ENCODE measurements at regions not wholly inside any gene's neighbourhood (a gene's known extent, or its start where the extent isn't known, plus 50 kb on each side); places are given as distances from the start of the nearest gene placed in this dataset.
"Not testable (repeated sequence)": the region's sequence is repeated elsewhere in the genome, so short reads cannot be mapped to it uniquely, and the experiment has no call there.

DNA sequence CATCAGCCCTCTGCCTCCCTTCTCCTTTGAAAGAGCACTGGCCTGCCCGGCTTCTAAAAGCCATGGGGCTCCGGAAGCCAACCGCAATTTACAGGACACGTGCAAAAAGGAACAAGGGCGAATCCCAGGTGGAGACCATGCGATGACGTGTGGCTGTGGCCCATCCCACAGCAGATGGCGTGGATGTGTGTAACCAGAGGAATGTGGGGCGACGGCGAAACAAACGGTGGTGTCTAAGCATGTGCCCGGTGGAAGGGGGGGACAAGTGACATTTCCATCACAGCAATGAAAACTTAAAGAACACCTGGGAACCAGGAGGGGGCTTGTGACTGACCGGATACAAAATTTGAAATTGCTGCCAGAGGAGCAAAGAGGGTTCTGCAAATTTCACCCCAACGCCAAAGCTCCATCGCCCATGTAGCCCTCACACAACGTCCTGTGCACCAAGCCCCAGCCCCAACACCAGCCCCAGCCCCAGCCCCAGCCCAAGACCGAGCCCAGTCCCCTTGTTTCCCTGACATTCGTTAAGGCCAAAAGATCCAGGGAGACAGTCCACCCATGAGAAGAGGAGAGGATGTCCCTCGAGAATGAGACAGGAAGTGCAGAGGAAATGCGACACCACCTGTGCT lies 159.7 kb upstream of the ZNF337 start:
- Histone ChIP-seq H4K20me1 (ENCODE audit: insufficient read depth, low read length) (no peaks in the 10 kb centered on the region), H2AFZ (ENCODE audit: low read length) (no peak overlapping the region), H3K36me3 (ENCODE audit: insufficient read depth, low read length) (no peaks in the 10 kb centered on the region), H3K4me1 (ENCODE audit: insufficient read depth, low read length, poor library complexity, severe bottlenecking) (no peaks in the 10 kb centered on the region), H3K27ac (ENCODE audit: low read depth, low read length, poor library complexity, severe bottlenecking) (no peak overlapping the region), H3K9me2 (ENCODE audit: insufficient read depth, low read length) (no peaks in the 10 kb centered on the region), H3K4me2 (ENCODE audit: low read length) (no peak overlapping the region), H3K79me2 (ENCODE audit: insufficient read depth, low read depth, low read length) (no peaks in the 10 kb centered on the region), H3K4me3 (ENCODE audit: low read depth, low read length, poor library complexity, severe bottlenecking) (no peak overlapping the region), H3K9me3 (ENCODE audit: low read length) (no peaks in the 10 kb centered on the region)
- intact Hi-C loops (cut with micrococcal nuclease; ENCODE audit: unreplicated experiment): no loop called here
- CTCF ChIA-PET (ENCODE audit: unreplicated experiment): no interaction called here
- no peak for DNase-seq (ENCODE audit: low spot score)
- POLR2A ChIA-PET: no interaction called here
- no peak for TF ChIP-seq EZH2phosphoT487 (IDR thresholded peaks at IDR 0.05; ENCODE audit: borderline replicate concordance, low read depth, low read length)
- TF ChIP-seq, protein P1, sequence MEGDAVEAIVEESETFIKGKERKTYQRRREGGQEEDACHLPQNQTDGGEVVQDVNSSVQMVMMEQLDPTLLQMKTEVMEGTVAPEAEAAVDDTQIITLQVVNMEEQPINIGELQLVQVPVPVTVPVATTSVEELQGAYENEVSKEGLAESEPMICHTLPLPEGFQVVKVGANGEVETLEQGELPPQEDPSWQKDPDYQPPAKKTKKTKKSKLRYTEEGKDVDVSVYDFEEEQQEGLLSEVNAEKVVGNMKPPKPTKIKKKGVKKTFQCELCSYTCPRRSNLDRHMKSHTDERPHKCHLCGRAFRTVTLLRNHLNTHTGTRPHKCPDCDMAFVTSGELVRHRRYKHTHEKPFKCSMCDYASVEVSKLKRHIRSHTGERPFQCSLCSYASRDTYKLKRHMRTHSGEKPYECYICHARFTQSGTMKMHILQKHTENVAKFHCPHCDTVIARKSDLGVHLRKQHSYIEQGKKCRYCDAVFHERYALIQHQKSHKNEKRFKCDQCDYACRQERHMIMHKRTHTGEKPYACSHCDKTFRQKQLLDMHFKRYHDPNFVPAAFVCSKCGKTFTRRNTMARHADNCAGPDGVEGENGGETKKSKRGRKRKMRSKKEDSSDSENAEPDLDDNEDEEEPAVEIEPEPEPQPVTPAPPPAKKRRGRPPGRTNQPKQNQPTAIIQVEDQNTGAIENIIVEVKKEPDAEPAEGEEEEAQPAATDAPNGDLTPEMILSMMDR (conservative IDR thresholded peaks at IDR 0.05; ENCODE audit: low read length): no peak
- no TSS peak for BruUV-seq (replicated peaks)

GRCh38 chr20:25855451-25856156 lies 159.0 kb upstream of the ZNF337 start:
- CTCF ChIA-PET (ENCODE audit: unreplicated experiment); H3K79me2 ChIP-seq (ENCODE audit: insufficient read depth, low read depth, low read length); DNase-seq (ENCODE audit: low spot score); intact Hi-C loops (cut with micrococcal nuclease; ENCODE audit: unreplicated experiment); H3K4me2 ChIP-seq (ENCODE audit: low read length); H3K9me2 ChIP-seq (ENCODE audit: insufficient read depth, low read length); H3K27ac ChIP-seq (ENCODE audit: low read depth, low read length, poor library complexity, severe bottlenecking); H3K4me3 ChIP-seq (ENCODE audit: low read depth, low read length, poor library complexity, severe bottlenecking); H3K9me3 ChIP-seq (ENCODE audit: low read length); H4K20me1 ChIP-seq (ENCODE audit: insufficient read depth, low read length); H2AFZ ChIP-seq (ENCODE audit: low read length); H3K36me3 ChIP-seq (ENCODE audit: insufficient read depth, low read length); H3K4me1 ChIP-seq (ENCODE audit: insufficient read depth, low read length, poor library complexity, severe bottlenecking); BruUV-seq (replicated peaks): not testable (repeated sequence)
- POLR2A ChIA-PET: interaction anchor here (0.5 kb wide), 1 partner anchor 1834 kb away, joined by 3 read pairs; no protein-coding TSS in a partner anchor

- H2AFZ ChIP-seq (ENCODE audit: low read length); H3K9me3 ChIP-seq (ENCODE audit: low read length); DNase-seq (ENCODE audit: low spot score); H3K9me2 ChIP-seq (ENCODE audit: insufficient read depth, low read length); H3K27ac ChIP-seq (ENCODE audit: low read depth, low read length, poor library complexity, severe bottlenecking); intact Hi-C loops (cut with micrococcal nuclease; ENCODE audit: unreplicated experiment); H3K4me2 ChIP-seq (ENCODE audit: low read length); BruUV-seq (replicated peaks); CTCF ChIA-PET (ENCODE audit: unreplicated experiment); H3K4me3 ChIP-seq (ENCODE audit: low read depth, low read length, poor library complexity, severe bottlenecking); H3K79me2 ChIP-seq (ENCODE audit: insufficient read depth, low read depth, low read length); H3K36me3 ChIP-seq (ENCODE audit: insufficient read depth, low read length); POLR2A ChIA-PET; H4K20me1 ChIP-seq (ENCODE audit: insufficient read depth, low read length); H3K4me1 ChIP-seq (ENCODE audit: insufficient read depth, low read length, poor library complexity, severe bottlenecking): not testable (repeated sequence)
Observed at GRCh38 chr20:25854666-25855065, 158.0 kb upstream of the ZNF337 start.

DNA sequence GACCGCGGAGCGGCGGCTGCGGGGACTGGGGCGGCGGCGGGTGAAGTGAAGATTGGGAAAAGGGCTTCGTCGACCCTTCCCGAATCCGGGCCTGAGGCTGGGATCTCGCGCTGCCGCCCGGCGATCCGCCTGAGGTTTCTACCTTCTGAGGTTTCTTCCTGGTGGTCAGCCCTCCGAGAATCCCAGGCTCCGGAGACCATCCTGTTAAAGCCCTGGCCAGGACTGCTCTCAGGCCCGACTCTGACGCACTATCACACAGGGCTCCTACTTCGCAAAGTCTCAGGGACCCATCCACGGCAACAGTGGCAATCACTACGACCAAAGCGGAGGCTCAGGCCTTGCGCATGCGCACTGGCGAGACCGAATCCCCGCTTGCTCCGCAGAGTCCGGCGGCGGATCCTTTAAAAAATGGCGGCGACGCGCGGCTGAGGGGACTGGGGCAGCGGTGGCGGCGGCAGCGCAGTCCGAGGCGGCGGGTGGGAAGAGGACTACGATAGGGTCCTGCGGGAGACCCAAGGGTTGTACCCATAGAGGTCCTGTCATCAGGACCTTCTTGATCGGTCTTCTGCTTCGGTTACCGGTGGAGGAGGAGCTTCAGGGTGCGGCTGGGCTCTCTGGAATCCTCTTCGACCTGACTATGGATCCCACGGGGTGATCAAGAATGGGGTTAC lies 157.2 kb upstream of the ZNF337 start:
- H3K27ac ChIP-seq (ENCODE audit: low read depth, low read length, poor library complexity, severe bottlenecking); CTCF ChIA-PET (ENCODE audit: unreplicated experiment); intact Hi-C loops (cut with micrococcal nuclease; ENCODE audit: unreplicated experiment); H3K4me1 ChIP-seq (ENCODE audit: insufficient read depth, low read length, poor library complexity, severe bottlenecking); H3K9me3 ChIP-seq (ENCODE audit: low read length); H3K79me2 ChIP-seq (ENCODE audit: insufficient read depth, low read depth, low read length); H4K20me1 ChIP-seq (ENCODE audit: insufficient read depth, low read length); H2AFZ ChIP-seq (ENCODE audit: low read length); POLR2A ChIA-PET; BruUV-seq (replicated peaks); H3K36me3 ChIP-seq (ENCODE audit: insufficient read depth, low read length); H3K9me2 ChIP-seq (ENCODE audit: insufficient read depth, low read length): not testable (repeated sequence)
- Histone ChIP-seq H3K4me3 (ENCODE audit: low read depth, low read length, poor library complexity, severe bottlenecking) (peak overlapping the region; percentile 19), H3K4me2 (ENCODE audit: low read length) (peak overlapping the region; percentile 12; the same call in 1 of the 2 replicates)
- DNase-seq (ENCODE audit: low spot score): peak; percentile 37

DNA sequence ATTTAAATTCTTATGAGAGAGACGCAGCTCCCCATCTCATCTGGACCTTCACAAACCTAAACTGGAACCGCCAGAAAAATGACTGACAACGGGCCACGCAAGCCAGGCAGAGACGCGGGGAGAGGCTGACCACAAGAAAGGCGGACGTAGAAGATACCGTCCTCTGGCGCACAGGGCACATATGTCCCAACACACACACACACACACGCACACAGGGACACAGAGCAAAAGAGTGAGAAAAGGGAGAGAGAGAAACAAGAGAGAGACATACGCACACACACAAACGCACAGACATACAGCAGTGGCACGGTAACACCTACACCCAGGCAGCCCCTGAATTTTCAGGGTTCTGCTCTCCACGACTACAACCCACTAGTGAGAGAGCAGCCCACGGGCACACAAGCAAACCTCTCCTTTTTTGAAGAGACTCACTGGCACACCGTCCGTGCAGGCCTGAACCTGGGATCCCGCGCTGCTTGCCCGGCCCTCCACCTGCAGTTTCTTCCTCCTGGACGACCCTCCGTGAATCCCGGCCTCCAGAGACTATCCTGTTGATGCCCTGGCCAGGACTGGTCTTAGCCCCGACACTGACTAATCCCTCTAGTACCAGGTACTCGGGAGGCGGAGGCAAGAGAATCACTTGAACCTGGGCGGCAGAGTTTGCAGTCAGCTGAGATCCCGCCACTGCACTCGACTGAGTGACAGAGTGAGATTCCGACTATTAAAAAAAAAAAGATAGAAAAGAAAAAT lies 156.5 kb upstream of the ZNF337 start:
- DNase-seq (ENCODE audit: low spot score); H4K20me1 ChIP-seq (ENCODE audit: insufficient read depth, low read length); H2AFZ ChIP-seq (ENCODE audit: low read length); CTCF ChIA-PET (ENCODE audit: unreplicated experiment); H3K36me3 ChIP-seq (ENCODE audit: insufficient read depth, low read length); intact Hi-C loops (cut with micrococcal nuclease; ENCODE audit: unreplicated experiment); BruUV-seq (replicated peaks); H3K9me3 ChIP-seq (ENCODE audit: low read length); H3K4me1 ChIP-seq (ENCODE audit: insufficient read depth, low read length, poor library complexity, severe bottlenecking); POLR2A ChIA-PET; H3K4me2 ChIP-seq (ENCODE audit: low read length); H3K4me3 ChIP-seq (ENCODE audit: low read depth, low read length, poor library complexity, severe bottlenecking); H3K27ac ChIP-seq (ENCODE audit: low read depth, low read length, poor library complexity, severe bottlenecking); H3K9me2 ChIP-seq (ENCODE audit: insufficient read depth, low read length); H3K79me2 ChIP-seq (ENCODE audit: insufficient read depth, low read depth, low read length): not testable (repeated sequence)
